ENCODE measurements at regions not wholly inside any gene's neighbourhood (a gene's known extent, or its start where the extent isn't known, plus 50 kb on each side); places are given as distances from the start of the nearest gene placed in this dataset.

GRCh38 chr5:119949426-119949999, 320.2 kb downstream of the FAM170A start:
- no peak for TF ChIP-seq EZH2 (IDR thresholded peaks at IDR 0.05; ENCODE audit: low read length)
- TF ChIP-seq CTCF (optimal IDR thresholded peaks at IDR 0.05 in 1 of 3, IDR thresholded peaks at IDR 0.05 in 1 of 3, conservative IDR thresholded peaks at IDR 0.05 in 1 of 3; ENCODE audit: extremely low read depth in 1 of 3, insufficient read depth in 2 of 3, low read length in 3 of 3): no peak
